Natural killer cell (primary cell): ENCODE measurements at regions not wholly inside any gene's neighbourhood (a gene's known extent, or its start where the extent isn't known, plus 50 kb on each side); places are given as distances from the start of the nearest gene placed in this dataset.
"Not testable (repeated sequence)": the region's sequence is repeated elsewhere in the genome, so short reads cannot be mapped to it uniquely, and the experiment has no call there.

Source experiments
- ATAC-seq, 3 donors: fragments of 150-1000 bp in 2 of 3; fragments of 200-7000 bp in 1 of 3; cut with Tn5 transposase; 1 replicate in 1 of 3; 2 replicates in 2 of 3; pipeline ENCODE4 v1.10.0; 2021; ENCODE audit warnings: mild to moderate bottlenecking in 2 of 3, moderate library complexity in 2 of 3
- DNase-seq, 2 donors: peaks; one replicate each; pipeline versions ENCODE4 v3.0.0 to v3.0.0-alpha.2; 2013 to 2021; ENCODE audit warnings: mixed read lengths in 1 of 2
- H3K27ac ChIP-seq: one replicate; pipeline ENCODE4 v1.5.1; 2013; ENCODE audit warnings: mild to moderate bottlenecking, low read length
- H3K27me3 ChIP-seq: one replicate; pipeline ENCODE4 v1.6.1; 2013; ENCODE audit warnings: low read length; ENCODE audit not compliant: control insufficient read depth, insufficient read depth
- H3K36me3 ChIP-seq: one replicate; pipeline ENCODE4 v1.6.1; 2013; ENCODE audit warnings: low read length; ENCODE audit not compliant: control insufficient read depth, insufficient read depth
- H3K4me1 ChIP-seq: one replicate; pipeline ENCODE4 v1.6.1; 2013; ENCODE audit warnings: low read length; ENCODE audit not compliant: control insufficient read depth, insufficient read depth
- H3K4me3 ChIP-seq: one replicate; pipeline ENCODE4 v1.5.1; 2013; ENCODE audit warnings: low read length
- H3K9me3 ChIP-seq: one replicate; pipeline ENCODE4 v1.6.1; 2013; ENCODE audit warnings: low read length; ENCODE audit not compliant: control insufficient read depth, insufficient read depth
- H3K27ac Mint-ChIP-seq, 2 donors: one replicate each; pipeline ENCODE4 v1.8.0; 2022; ENCODE audit warnings: mild to moderate bottlenecking in 2 of 2, mixed read lengths in 2 of 2, moderate library complexity in 1 of 2
- H3K27me3 Mint-ChIP-seq, 2 donors: one replicate each; pipeline ENCODE4 v1.8.0; 2022; ENCODE audit warnings: low read depth in 2 of 2, mixed read lengths in 2 of 2
- H3K36me3 Mint-ChIP-seq: one replicate; pipeline ENCODE4 v1.8.0; 2022; ENCODE audit warnings: mixed read lengths
- H3K4me1 Mint-ChIP-seq, 2 donors: one replicate each; pipeline ENCODE4 v1.8.0; 2022; ENCODE audit warnings: mixed read lengths in 2 of 2
- H3K4me3 Mint-ChIP-seq: one replicate; pipeline ENCODE4 v1.8.0; 2022; ENCODE audit warnings: mild to moderate bottlenecking, moderate library complexity, mixed read lengths
- H3K9me3 Mint-ChIP-seq, 2 donors: one replicate each; pipeline ENCODE4 v1.8.0; 2022; ENCODE audit warnings: mixed read lengths in 2 of 2
- CTCF ChIP-seq: fragments of 200-600 bp; IDR thresholded peaks from one replicate; pipeline ENCODE4 v1.8.0; 2022; ENCODE audit warnings: antibody characterized with exemption
- WGBS: methylation state at CpG from one replicate; pipeline ENCODE4 v1.1.7; 2013; ENCODE audit warnings: missing lambda C conversion rate; ENCODE audit not compliant: insufficient coverage; 5-methylcytosine and 5-hydroxymethylcytosine counted together
- intact Hi-C: fragments of 100-400 bp; cut with micrococcal nuclease; formaldehyde crosslinking; loops from one replicate; pipeline ENCODE4 v1.14.2; 2022

- intact Hi-C loops, result no loop called here
- DNase-seq, result no peak
- H3K4me3 Mint-ChIP-seq, result no peak overlapping the region
- H3K27me3 Mint-ChIP-seq, result no peaks in the 10 kb centered on the region
- peaks cover 8% of the 10 kb centered on the region for H3K9me3 ChIP-seq
- H3K27ac ChIP-seq, result no peak overlapping the region
- WGBS, result 75% methylated on average over 2 of the region's 2 CpGs
- no peak overlapping the region for H3K4me3 ChIP-seq
- peaks cover 7 to 8% of the 10 kb centered on the region in 2 donors for H3K9me3 Mint-ChIP-seq
- no peaks in the 10 kb centered on the region for H3K36me3 Mint-ChIP-seq
- H3K27me3 ChIP-seq, result no peaks in the 10 kb centered on the region
- H3K27ac Mint-ChIP-seq, result no peak overlapping the region
- H3K4me1 Mint-ChIP-seq, result no peaks in the 10 kb centered on the region
- no peaks in the 10 kb centered on the region for H3K4me1 ChIP-seq
- H3K36me3 ChIP-seq, result no peaks in the 10 kb centered on the region
- no peak for ATAC-seq
- TF ChIP-seq CTCF, result no peak
Observed at GRCh38 chr7:81183326-81183725, 264.5 kb upstream of the SEMA3C start.

GRCh38 chr7:81182056-81182455 is 263.2 kb upstream of the SEMA3C start:
- H3K27ac Mint-ChIP-seq, H3K9me3 ChIP-seq, intact Hi-C loops, H3K36me3 Mint-ChIP-seq, DNase-seq, H3K27me3 Mint-ChIP-seq, H3K27me3 ChIP-seq, ATAC-seq, H3K4me1 Mint-ChIP-seq, H3K4me3 ChIP-seq, H3K4me1 ChIP-seq, H3K27ac ChIP-seq, H3K36me3 ChIP-seq, H3K4me3 Mint-ChIP-seq: not testable (repeated sequence)
- H3K9me3 Mint-ChIP-seq, result peaks cover 7 to 12% of the 10 kb centered on the region in 2 donors
- WGBS, result 93% methylated on average over 10 of the region's 10 CpGs

GRCh38 chr7:81181066-81181465 is 262.2 kb upstream of the SEMA3C start:
- no peak overlapping the region for H3K4me3 Mint-ChIP-seq
- H3K36me3 ChIP-seq, result no peaks in the 10 kb centered on the region
- no peak overlapping the region for H3K27ac Mint-ChIP-seq
- peaks cover 11 to 12% of the 10 kb centered on the region in 2 donors for H3K9me3 Mint-ChIP-seq
- no peaks in the 10 kb centered on the region for H3K36me3 Mint-ChIP-seq
- H3K27ac ChIP-seq, result no peak overlapping the region
- no peak for TF ChIP-seq CTCF
- intact Hi-C loops, result no loop called here
- no peaks in the 10 kb centered on the region for H3K27me3 ChIP-seq
- H3K27me3 Mint-ChIP-seq, result no peaks in the 10 kb centered on the region
- peaks cover 8% of the 10 kb centered on the region for H3K9me3 ChIP-seq
- no peak overlapping the region for H3K4me3 ChIP-seq
- no peaks in the 10 kb centered on the region for H3K4me1 ChIP-seq
- DNase-seq, result no peak
- H3K4me1 Mint-ChIP-seq, result no peaks in the 10 kb centered on the region
- ATAC-seq, result no peak

- 98% methylated on average over 2 of the region's 2 CpGs for WGBS
- no peak overlapping the region for H3K4me3 ChIP-seq
- Mint-ChIP-seq H3K4me3 (no peak overlapping the region), H3K27ac (no peak overlapping the region), H3K36me3 (no peaks in the 10 kb centered on the region), H3K4me1 (no peaks in the 10 kb centered on the region), H3K27me3 (no peaks in the 10 kb centered on the region), H3K9me3 (peaks cover 8 to 12% of the 10 kb centered on the region in 2 donors)
- no peaks in the 10 kb centered on the region for H3K27me3 ChIP-seq
- peaks cover 8% of the 10 kb centered on the region for H3K9me3 ChIP-seq
- no peak overlapping the region for H3K27ac ChIP-seq
- TF ChIP-seq CTCF, result no peak
- DNase-seq (no peak), ATAC-seq (no peak)
- intact Hi-C loops, result no loop called here
- no peaks in the 10 kb centered on the region for H3K36me3 ChIP-seq
- H3K4me1 ChIP-seq, result no peaks in the 10 kb centered on the region
Observed at GRCh38 chr7:81180573-81180972, 261.7 kb upstream of the SEMA3C start.
